HG03469 (cell line): ENCODE measurements at regions not wholly inside any gene's neighbourhood (a gene's known extent, or its start where the extent isn't known, plus 50 kb on each side); places are given as distances from the start of the nearest gene placed in this dataset.

Experiments used
- ATAC-seq: cut with Tn5 transposase; IDR thresholded peaks from one replicate; pipeline ENCODE4 v1.9.1; 2021; ENCODE audit warnings: mild to moderate bottlenecking, moderate library complexity, moderate number of reproducible peaks; ENCODE audit not compliant: unreplicated experiment

DNA sequence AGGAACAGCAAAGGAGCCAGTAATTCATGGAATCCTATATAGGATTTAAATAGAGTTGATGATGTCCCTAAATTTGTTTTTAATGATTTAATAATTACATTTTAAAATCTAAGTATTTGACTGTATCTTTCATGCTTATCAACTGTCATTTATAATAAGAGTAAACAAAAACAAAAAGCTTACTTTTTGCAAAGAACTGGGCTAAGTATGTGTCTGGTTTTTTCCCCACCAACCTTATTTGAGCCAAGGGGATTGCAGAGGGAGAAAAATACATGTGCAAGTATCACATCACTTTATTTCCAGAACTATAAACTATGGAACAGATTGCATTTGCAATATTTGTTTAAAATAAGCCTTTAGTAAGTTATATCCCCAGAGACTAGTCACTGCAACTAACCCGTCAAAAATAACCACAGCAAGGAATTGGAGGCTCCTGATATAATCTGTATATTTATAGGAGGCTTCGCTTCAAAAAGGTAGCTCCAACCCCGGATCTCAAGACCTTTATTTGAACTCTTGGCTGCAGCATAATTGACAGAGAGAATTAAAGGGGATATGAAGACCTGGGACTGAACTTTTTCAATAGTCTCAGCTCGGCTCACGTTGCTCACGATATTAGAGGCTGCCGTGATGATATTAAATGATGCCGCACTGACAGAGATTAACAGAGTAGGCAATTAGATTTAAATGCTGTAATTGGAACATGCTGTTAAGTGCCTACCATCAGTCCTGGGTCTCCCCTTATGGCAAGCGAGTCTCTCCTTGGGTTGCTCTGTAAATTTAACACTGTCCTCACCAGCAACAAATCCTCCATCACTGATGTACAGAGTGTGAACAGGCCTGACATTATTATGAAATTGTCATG lies 329.1 kb upstream of the NFIA start:
- no peak for ATAC-seq

DNA sequence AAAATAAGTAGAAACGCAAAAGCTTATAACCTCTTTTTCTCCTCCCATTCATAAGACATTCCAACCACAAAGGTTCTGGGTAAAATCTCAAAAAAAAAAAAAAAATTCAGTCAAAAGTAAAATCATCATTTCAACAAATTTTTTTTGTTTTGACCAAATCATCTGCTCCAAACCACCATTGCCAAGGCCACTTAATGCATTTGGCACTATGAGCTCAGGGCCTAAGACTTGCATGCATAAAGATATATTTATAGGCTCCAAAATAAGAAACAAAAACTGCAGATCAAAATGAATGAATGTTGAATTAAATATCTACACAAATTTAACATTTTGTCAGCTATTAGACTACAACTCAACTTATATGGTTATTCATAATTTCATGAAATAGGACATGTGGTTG lies 331.1 kb upstream of the NFIA start:
- no peak for ATAC-seq

DNA sequence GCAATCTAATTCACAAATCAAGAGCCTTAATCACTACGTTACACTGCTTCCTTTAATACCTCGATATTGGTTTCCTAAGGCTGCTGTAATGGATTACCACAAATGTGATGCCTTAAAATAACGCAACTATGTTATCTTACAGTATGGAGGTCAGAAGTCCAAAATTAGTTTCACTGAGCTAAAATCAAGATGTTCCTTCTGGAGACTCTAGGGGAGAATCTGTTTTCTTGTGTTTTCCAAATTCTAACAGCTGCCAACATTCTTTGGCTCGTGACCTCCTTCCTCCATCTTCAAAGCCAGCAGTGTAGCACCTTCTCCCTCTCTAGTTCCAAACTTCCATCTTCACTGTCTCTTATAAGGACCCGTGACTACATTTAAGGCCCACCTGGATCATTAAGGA lies 335.0 kb upstream of the NFIA start:
- no peak for ATAC-seq

DNA sequence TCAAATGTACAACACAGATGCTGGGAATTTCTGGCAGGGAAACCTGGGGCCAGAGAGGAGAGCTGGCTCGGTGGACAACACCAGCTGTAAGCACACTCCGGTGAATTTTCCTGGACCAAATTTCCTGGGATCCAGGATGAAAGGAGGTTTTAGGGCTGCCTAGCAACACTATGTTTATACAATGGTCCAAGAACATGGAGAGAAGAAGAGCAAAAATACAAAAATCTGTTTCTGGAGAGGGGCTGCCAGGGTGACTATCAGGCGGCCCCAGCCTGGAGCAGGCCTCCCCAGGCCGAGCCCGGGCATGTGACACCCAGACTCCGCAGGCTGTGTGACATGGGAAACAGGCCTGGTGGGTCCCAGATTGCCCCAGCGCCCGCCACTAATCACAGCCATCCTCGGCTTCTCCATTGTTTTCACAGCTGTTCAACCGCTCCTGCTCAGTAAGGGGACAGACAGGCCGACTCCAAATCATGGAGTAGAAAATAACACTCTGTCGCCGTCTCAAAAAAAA lies 336.0 kb upstream of the NFIA start:
- ATAC-seq = no peak

DNA sequence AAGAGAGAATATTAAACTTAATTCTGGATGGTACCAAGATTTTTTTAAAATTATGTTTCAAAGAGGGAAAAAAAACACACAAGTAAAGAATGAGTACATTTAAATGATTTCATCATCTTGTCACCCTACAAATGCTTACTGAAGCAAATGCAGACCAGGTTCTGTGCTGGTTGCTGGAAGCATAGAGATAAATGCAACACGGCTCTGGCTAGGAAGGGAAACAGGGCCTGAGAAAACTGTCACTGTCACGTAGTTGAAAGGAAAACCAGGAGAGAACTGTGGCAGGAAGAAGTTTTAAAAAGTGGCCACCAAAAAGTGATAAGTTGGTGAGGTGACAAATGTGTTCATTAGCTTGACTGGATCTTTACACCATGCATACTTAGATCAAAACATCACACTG lies 336.9 kb upstream of the NFIA start:
- ATAC-seq = no peak

DNA sequence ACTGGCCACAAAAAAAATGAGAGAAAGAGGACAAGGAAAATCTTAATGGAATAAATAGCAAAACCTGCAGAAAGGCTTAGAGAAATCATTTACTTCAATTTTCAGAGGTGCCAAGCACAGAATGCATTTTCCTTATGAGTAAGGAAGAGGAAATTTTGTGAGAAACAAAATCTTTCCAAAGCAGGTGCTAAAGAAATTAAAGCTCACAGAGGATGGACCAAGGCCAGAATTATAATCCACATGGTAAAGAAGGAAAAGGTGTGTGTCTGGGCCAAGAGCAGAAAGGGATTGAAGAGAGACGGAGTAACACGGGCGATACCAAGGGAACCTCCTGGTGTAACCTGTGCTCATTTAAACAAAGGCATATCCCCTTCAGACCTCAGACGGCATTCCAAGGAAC lies 340.0 kb upstream of the NFIA start:
- no peak for ATAC-seq

DNA sequence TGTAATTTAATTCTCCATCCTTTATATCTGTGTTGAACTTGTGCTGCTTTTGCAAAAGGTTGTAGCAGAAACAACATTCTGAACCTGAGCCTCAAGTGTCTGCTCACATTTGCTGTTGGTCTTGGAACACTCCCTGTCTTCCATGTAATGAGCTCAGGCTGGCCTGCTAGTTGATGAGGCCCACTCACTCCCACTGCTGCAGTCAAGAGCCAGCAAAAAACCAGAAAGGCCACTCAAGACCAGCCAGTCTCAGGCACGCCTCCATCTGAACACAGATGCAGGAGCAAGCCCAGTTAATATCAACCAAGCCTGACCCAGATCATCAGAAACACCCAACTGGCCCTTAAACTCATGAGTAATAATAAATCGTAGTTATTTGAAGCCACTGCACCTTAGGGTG lies 342.2 kb upstream of the NFIA start:
- ATAC-seq = no peak

DNA sequence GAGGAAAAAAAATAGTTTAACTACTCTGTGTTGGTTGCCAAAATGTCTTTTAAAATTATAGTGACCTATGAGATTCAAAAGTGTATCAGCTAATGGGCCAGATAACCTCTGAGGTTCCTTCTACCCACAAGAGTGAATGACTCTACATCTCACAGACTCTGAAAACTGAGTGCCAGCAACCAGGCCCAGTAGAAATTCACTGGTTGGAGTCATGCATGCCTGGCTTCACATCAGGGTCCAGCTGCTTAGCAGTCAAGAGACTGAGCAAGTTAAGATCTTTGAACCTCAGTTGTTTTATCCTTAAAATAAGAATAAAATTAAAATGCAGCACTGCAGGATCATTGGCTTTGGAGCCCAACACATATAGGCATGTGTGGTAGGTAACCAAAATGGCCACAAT lies 342.6 kb upstream of the NFIA start:
- ATAC-seq = no peak

DNA sequence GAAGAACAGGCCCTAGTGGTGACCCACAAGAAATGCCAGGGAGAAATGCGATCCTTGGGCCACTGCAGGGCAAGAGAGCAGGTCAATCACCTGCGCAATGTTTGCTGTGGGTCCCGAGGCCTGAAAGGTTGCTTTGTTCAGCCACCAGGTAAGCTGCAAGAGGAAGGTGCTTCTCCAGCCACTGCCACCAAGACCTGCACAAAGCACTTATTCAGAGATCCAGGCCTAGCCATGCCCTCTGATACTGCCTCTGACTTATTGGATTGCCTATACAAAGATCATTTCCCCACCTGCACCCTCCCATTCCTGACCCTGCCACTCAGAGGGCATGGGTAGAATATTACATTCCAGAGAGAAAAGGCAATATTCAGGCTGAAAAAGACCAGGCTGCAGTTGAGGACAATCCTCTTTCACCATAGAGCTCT lies 349.4 kb upstream of the NFIA start:
- ATAC-seq = no peak

DNA sequence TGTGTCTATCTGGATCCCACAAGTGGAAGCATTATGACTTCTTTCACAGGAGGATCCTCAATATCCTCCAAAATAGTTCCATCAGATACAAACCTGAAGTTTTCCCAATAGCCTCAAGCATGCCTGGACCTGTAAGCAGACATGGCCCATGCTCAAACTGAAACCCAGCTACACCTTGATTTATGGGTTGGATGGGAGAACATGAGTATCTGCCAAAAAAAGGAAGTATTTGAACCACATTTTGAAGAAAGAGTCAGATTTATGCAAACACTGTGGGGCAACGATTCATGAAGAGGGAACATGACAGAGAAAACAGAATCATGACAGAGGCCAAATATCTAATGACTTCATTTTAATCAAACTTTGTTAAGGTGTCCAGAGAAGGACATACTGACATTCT lies 351.0 kb upstream of the NFIA start:
- ATAC-seq = no peak

DNA sequence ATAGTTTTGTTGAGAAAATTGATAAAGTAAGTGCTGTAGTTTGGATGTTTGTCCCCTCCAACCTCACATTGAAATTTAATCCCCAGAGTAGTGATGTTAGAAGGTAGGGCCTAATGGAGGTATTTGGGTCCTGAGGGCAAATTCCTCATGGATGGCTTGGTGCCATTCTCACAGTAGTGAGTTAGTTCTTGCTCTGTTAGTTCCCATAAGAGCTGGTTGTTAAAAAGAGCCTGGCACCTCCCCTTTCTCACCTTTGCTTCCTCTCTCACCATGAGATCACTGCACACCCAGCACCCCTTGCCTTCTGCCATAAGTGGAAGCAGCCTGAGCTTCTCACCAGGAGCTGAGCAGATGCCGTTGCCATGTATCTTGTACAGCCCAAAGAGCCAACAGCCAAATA lies 354.8 kb upstream of the NFIA start:
- ATAC-seq = no peak

DNA sequence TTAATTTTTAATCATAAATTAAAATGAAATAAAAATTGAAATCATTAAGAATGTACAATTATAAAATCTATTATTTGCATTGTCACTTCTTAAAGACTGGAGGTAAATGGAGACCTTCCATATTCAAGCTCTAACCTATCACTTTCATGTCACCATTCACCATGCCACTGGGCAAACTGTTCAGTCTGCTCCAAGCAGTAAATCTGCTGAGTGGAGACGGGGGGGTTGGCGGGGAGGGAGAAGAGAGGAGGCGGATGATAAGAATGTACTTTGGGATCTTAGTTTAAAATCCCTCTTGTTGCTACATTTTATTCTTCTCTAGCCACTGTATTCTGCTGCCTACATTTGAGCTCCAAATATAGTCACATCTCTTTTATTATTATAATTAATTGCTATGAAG lies 365.9 kb upstream of the NFIA start:
- ATAC-seq = no peak

DNA sequence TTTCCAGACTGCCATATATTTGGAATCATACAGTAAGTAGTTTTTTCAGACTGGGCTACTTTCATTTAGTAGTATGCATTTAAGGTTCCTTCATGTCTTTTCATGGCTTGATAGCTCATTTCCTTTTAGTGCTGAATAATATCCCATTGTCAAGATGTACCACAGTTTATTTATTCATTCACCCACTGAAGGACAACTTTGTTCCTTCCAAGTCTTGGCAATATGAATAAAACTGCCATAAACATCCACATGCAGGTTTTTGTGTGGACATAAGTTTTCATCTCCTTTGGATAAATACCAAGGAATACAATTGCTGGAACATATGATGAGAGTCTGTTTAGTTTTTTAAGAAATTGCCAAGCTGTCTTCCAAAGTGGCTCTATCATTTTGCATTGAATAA lies 366.4 kb upstream of the NFIA start:
- no peak for ATAC-seq

DNA sequence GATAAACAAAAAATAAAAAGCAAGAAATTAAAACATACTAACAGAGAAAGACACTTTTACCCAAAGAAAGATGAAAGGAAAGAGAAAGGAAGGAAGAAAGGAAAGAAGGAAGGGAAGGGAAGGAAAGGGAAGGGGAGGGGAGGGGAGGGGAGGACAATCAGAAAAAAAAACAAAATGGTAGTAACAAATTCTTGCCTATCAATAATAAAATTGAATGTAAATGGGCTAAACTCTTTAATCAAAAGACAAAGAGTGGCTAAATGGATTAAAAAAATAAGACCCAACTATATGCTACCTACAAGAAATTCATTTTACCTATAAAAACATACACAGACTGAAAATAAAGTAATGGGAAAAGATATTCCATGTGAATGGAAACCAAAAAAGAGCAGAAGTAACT lies 372.9 kb upstream of the NFIA start:
- ATAC-seq = no peak

DNA sequence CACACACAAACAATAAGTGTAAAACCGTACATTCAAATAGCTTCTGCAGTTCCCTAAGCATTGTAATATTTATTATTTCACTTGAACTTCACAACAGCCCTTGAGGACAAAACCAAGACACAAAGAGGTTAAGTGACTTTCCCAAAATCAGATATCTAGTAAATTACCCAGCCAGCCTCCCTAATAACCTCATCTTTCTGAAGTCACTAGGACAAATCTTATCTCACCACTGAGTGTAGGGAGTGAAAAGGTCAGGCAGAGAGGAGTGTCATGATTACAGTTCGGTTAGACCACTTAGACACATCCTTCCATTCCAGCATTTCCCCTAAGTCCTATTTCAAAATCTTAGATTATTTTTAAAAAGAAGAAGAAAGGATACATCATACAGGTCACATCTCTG lies 377.3 kb upstream of the NFIA start:
- ATAC-seq = no peak

DNA sequence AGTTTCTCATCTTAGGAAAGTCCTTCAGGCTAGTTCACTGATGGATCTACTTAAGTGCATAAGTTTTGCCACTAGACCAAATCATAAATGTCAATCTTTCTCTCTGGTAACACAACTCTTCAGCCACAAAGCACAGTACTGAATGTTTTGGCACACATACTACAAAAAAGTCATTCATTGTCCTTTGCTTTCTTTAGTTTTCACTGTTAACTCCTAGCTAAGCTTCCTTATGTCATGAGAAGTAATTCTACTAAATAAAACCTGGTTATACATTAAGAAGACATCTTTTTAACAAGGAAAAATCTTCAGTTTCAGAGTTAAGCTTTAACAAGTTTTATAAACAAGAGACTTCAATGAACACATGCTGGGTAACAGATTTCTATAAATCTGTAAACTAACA lies 379.2 kb upstream of the NFIA start:
- no peak for ATAC-seq

DNA sequence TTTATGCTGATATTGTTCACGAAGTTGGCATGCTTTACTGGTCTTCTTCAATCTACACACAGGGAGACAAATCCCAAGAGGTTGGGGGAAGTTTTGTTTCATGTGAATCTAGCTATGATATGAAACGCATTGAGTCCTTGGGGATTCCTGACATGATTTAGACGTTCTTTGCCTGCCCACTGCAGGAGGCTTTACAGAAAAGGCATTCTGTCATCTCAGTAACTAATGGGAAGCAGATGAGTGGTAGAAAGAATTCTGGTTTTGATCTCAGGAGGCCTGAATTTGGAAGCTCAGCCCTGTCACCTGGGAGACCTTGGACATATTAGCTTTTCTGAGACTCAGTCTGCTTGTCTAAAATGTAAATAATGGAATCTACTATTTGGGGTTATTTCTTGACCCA lies 383.0 kb upstream of the NFIA start:
- ATAC-seq = no peak

DNA sequence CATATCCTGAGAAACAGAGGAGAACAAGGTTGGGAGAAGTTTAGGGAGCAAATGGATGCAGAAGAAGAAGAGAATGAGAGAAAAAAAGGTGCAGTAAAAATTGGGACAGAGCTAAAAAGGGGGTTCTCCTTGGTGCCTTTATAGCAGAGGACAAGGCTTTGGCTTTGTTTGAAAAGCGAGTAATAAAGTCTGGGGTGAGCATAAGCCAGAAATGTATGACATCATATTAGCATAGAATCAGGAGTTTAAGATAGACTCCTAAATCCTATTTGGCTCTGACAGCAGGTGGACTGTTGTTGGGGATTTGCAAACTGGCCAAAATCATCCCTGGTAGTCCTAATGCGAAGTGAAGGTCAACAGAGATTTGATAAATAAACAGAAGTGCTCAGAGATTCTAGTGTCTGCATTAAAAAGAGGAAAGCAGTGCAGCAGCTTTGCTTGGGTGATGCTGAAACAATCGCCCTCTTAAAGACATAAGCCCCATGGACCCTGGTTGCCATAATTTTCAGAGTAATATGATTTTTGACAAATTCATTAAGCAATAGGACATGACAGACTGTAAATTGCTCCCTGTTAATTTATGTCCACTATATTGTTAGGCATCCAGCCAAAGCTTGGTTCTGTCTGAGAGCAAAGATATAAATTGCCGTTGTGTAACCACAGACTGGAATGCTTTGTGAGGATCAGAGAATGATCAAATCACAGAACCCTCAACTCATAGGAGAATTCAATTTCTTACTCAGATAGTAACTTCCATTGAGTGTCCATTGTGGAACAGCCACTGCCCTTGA lies 385.0 kb upstream of the NFIA start:
- ATAC-seq = no peak

DNA sequence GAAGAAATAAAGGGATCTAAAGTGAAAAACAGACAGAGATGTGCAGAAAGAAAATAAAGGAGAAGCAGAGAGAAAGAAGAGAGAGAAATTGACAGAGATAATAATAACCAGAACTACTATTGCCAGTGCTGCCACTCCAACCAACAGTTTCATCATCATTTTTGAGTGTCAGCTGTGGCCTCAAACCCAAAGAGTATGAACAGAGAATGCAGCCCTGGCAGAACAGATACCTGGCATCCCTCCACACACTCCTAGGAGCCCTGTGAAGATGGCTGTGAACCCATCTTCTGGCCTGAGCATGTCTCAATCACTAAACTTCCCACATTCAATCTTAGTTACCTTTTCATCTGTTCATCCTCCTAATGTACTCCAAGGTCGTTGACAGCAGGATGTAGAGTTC lies 385.8 kb upstream of the NFIA start:
- no peak for ATAC-seq

DNA sequence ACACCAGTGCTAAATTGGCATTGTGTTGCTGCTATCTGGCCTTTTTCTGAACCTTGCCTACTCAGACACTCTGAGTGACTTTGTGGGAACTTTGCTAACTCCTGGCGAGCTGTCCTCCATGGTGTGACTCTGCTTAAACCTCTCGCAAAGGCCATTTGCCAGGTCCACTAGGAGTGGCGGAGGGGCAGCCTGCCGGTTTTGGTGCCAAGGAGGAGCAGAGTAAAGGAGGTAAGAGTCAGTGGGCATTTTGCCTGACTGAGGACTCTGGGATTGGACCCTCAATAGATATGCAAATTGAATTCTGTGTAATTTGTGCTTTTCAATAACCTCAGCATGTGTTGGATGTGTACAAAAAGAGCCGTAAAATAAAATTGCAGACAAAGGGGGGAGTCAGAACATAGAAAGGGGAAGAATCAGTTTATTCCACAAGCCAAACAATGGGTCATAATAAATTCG lies 386.6 kb upstream of the NFIA start:
- no peak for ATAC-seq

DNA sequence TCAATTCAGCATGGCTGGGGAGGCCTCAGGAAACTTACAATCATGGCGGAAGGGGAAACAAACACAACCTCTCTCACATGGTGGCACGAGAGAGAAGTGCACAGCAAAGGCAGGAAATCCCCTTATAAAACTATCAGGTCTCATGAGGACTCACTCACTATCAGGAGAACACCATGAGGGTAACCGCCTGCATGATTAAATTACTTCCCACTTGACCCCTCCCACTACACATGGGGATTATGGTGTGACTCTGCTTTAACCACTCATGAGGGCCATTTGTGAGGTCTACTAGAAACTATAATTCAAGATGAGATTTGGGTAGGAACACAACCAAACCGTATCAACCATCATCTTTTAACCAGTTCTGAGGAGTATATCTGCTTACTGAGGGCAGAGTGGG lies 387.4 kb upstream of the NFIA start:
- ATAC-seq = no peak

DNA sequence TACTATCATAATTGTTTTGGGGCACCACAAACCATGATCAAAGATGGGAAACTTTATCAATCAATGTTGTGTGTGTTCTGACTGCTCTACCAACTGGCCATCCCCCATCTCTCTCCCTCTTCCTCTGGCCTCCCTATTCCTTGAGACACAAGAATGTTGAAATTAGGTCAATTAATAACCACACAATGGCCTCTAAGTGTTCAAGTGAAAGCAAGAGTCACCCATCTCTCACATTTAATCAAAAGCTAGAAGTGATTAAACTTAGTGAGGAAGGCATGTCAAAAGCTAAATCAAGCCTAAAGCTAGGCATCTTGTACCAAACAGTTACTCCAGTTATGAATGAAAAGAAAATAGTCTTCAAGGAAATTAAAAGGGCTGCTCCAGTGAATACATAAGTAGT lies 390.3 kb upstream of the NFIA start:
- no peak for ATAC-seq
